SU-DHL-6 (cell line): ENCODE measurements at regions not wholly inside any gene's neighbourhood (a gene's known extent, or its start where the extent isn't known, plus 50 kb on each side); places are given as distances from the start of the nearest gene placed in this dataset.

Experiments used
- H2AFZ ChIP-seq: fragments of 200-600 bp; sonication (generic); 2 replicates; pipeline ENCODE4 v1.6.1; 2014; ENCODE audit warnings: low read depth, mild to moderate bottlenecking, moderate library complexity, mixed read lengths, antibody characterized with exemption, low read length; ENCODE audit not compliant: severe bottlenecking
- H3F3A ChIP-seq: fragments of 200-600 bp; shearing (Covaris generic); 2 replicates; pipeline ENCODE4 v1.6.0; 2016; ENCODE audit warnings: antibody characterized with exemption, mild to moderate bottlenecking; ENCODE audit not compliant: insufficient read depth
- H3K27ac ChIP-seq: fragments of 200-600 bp; sonication (generic); 2 replicates; pipeline ENCODE4 v1.5.1; 2016; ENCODE audit warnings: low read depth, mild to moderate bottlenecking, low read length, moderate library complexity, mixed read lengths
- H3K27me3 ChIP-seq: fragments of 200-600 bp; sonication (generic), shearing (Covaris generic); 2 replicates; pipeline ENCODE4 v1.6.0; 2014; ENCODE audit warnings: mild to moderate bottlenecking, low read length
- H3K36me3 ChIP-seq: fragments of 200-600 bp; sonication (generic); 2 replicates; pipeline ENCODE4 v1.6.1; 2014; ENCODE audit warnings: mild to moderate bottlenecking, low read length, mixed read lengths
- H3K4me2 ChIP-seq: fragments of 300-600, 200-600 bp; shearing (Covaris generic), sonication (generic); 2 replicates; pipeline ENCODE4 v1.6.0; 2014; ENCODE audit warnings: low read length, low read depth, mild to moderate bottlenecking; ENCODE audit not compliant: poor library complexity, severe bottlenecking
- H3K4me3 ChIP-seq: fragments of 200-600 bp; sonication (generic); 2 replicates; pipeline ENCODE4 v1.5.1; 2014; ENCODE audit warnings: antibody characterized with exemption, low read length, mild to moderate bottlenecking, mixed read lengths; ENCODE audit not compliant: insufficient read depth, poor library complexity, severe bottlenecking
- H3K79me2 ChIP-seq: fragments of 200-600 bp; sonication (generic); 2 replicates; pipeline ENCODE4 v1.6.1; 2014; ENCODE audit warnings: mild to moderate bottlenecking, low read length, moderate library complexity; ENCODE audit not compliant: insufficient read depth
- H3K9ac ChIP-seq: fragments of 200-600 bp; sonication (generic); 2 replicates; pipeline ENCODE4 v1.7.0; 2014; ENCODE audit warnings: mild to moderate bottlenecking, low read length
- H3K9me2 ChIP-seq: fragments of 200-600 bp; sonication (generic); replicated peaks from 2 replicates; pipeline ENCODE4 v1.6.1; 2014; ENCODE audit warnings: low read length; ENCODE audit not compliant: insufficient read depth
- H3K9me3 ChIP-seq: fragments of 200-600 bp; sonication (generic); 2 replicates; pipeline ENCODE4 v1.6.1; 2014; ENCODE audit warnings: low read length, mixed read lengths; ENCODE audit not compliant: insufficient read depth
- H4K20me1 ChIP-seq: fragments of 200-600 bp; sonication (generic); 2 replicates; pipeline ENCODE4 v1.6.1; 2014; ENCODE audit warnings: low read depth, mild to moderate bottlenecking, antibody characterized with exemption, low read length, moderate library complexity, mixed read lengths
- EZH2phosphoT487 ChIP-seq: fragments of 200-600 bp; sonication (generic), shearing (Covaris generic); conservative IDR thresholded peaks from 2 replicates; pipeline ENCODE4 v1.6.1; 2018; ENCODE audit warnings: mild to moderate bottlenecking, antibody characterized with exemption, low read length, moderate library complexity, mixed read lengths
- TF ChIP-seq, protein P1 (sequence below): fragments of 200-600 bp; sonication (generic); IDR thresholded peaks from one replicate; pipeline ENCODE4 v1.5.1; 2017; ENCODE audit warnings: antibody characterized with exemption, mild to moderate bottlenecking, low read length, moderate library complexity; ENCODE audit not compliant: insufficient read depth, poor library complexity, severe bottlenecking

DNA sequence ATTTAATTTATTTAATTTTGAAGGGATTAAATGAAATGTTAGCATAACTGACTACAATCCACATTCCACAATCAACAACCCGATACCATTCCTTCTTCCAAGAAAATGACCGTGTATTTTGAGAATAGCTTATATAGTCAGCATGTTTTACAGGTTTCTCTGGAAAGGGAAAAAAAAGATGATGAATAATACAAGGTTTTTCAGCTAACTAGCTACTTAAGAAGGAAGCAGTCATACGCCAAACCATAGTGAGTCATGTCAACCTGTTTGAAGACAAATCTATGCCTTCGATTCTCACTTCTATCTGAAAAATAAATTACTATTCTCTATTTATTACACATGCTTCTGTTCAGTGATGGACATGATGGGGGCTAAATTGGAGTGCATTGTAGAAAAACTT lies 258.6 kb downstream of the EFNB2 start:
- no peaks in the 10 kb centered on the region; the same call in 1 of the 2 replicates for H3K27me3 ChIP-seq
- no peaks in the 10 kb centered on the region for H3K9me3 ChIP-seq
- no peaks in the 10 kb centered on the region for H4K20me1 ChIP-seq
- no peak overlapping the region for H3K27ac ChIP-seq
- no peak overlapping the region for H3K9ac ChIP-seq
- no peak overlapping the region for H3K4me2 ChIP-seq
- H3K36me3 ChIP-seq: no peaks in the 10 kb centered on the region
- H3K4me3 ChIP-seq: no peak overlapping the region
- no peaks in the 10 kb centered on the region for H3F3A ChIP-seq
- H2AFZ ChIP-seq: no peak overlapping the region
- TF ChIP-seq, protein P1, sequence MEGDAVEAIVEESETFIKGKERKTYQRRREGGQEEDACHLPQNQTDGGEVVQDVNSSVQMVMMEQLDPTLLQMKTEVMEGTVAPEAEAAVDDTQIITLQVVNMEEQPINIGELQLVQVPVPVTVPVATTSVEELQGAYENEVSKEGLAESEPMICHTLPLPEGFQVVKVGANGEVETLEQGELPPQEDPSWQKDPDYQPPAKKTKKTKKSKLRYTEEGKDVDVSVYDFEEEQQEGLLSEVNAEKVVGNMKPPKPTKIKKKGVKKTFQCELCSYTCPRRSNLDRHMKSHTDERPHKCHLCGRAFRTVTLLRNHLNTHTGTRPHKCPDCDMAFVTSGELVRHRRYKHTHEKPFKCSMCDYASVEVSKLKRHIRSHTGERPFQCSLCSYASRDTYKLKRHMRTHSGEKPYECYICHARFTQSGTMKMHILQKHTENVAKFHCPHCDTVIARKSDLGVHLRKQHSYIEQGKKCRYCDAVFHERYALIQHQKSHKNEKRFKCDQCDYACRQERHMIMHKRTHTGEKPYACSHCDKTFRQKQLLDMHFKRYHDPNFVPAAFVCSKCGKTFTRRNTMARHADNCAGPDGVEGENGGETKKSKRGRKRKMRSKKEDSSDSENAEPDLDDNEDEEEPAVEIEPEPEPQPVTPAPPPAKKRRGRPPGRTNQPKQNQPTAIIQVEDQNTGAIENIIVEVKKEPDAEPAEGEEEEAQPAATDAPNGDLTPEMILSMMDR: no peak
- no peak for TF ChIP-seq EZH2phosphoT487
- no peaks in the 10 kb centered on the region for H3K9me2 ChIP-seq
- H3K79me2 ChIP-seq: no peaks in the 10 kb centered on the region

DNA sequence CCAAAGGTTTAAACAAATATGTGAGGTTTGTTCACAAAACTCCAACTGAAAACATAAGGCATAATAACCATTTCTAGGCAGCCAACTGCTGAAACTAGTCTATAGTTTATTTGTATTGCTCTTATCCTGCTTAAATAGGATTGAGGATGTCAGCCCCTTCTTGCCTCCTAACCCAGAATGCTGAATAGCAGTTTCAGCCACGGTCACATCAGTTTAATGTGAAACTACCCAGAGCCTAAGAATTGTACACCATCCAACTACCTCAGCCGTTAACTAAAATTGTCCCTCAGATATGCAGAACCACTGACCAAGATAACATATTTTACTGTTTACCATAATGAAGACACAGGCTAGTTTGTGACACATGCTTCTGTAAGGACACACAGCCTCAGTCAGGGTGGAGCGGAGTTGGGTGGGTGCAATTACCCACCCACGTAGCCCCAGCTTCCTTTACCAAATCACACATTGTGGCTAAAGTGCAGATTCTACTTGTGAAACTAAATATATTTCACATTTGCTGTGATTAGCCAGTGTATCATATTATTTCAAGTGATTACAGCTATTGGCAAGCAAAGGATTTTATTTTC lies 259.9 kb downstream of the EFNB2 start:
- TF ChIP-seq, protein P1: no peak
- Histone ChIP-seq H3K4me2 (no peak overlapping the region), H3K4me3 (no peak overlapping the region), H3K27ac (no peak overlapping the region), H3K36me3 (no peaks in the 10 kb centered on the region), H3K27me3 (no peaks in the 10 kb centered on the region; the same call in 1 of the 2 replicates), H3K9ac (no peak overlapping the region), H4K20me1 (no peaks in the 10 kb centered on the region), H3K9me3 (no peaks in the 10 kb centered on the region), H2AFZ (no peak overlapping the region), H3F3A (no peaks in the 10 kb centered on the region), H3K9me2 (no peaks in the 10 kb centered on the region), H3K79me2 (no peaks in the 10 kb centered on the region)

DNA sequence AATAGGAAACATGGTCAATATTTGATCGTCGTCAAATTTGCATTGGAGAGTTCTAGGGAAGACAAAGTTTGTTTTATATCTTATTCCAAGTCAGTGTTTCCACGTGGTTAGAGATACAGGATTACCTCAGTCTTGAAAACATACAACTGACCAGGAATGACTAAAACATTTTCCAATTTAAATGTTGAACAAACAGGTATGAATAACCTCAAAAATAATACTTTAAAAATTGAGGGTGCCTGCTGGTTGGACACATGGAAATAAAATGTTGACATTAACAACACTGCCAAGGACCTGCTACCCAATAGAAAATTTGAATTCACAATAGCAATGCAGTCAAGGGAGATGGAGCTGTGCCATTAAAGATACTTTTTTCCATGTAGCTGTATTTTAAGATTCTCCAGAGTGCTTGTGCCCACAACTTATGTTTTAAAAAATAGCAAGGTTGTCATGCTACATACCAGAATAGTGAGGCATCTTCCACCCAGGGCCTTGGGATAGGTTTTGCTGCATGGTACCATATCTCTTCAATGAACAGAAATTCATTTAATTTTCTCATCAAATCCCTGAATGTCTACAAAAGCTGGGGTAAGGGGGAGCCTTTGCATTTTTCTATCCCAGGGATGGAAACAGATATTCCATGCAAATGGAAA lies 260.8 kb downstream of the EFNB2 start:
- Histone ChIP-seq H3K27me3 (no peaks in the 10 kb centered on the region; the same call in 1 of the 2 replicates), H3K4me2 (no peak overlapping the region), H3K9me2 (no peaks in the 10 kb centered on the region), H3F3A (no peaks in the 10 kb centered on the region), H2AFZ (no peak overlapping the region), H3K27ac (no peak overlapping the region), H3K79me2 (no peaks in the 10 kb centered on the region), H4K20me1 (no peaks in the 10 kb centered on the region), H3K9me3 (no peaks in the 10 kb centered on the region), H3K4me3 (no peak overlapping the region), H3K36me3 (no peaks in the 10 kb centered on the region), H3K9ac (no peak overlapping the region)
- no peak for TF ChIP-seq EZH2phosphoT487
- TF ChIP-seq, protein P1: no peak
